HEK293T (cell line): ENCODE measurements at regions not wholly inside any gene's neighbourhood (a gene's known extent, or its start where the extent isn't known, plus 50 kb on each side); places are given as distances from the start of the nearest gene placed in this dataset.

Source experiments
- CTCF ChIA-PET: fragments of 350-600 bp; formaldehyde crosslinking; extraction: SDS; loops from one replicate; lab custom pipeline; 2021; ENCODE audit warnings: antibody characterized with exemption, inconsistent platforms; lab: Yijun Ruan, JAX
- POLR2A ChIA-PET: fragments of 350-600 bp; formaldehyde crosslinking; extraction: SDS; loops from one replicate; lab custom pipeline; 2020; ENCODE audit warnings: antibody characterized with exemption, inconsistent platforms; lab: Yijun Ruan, JAX
- DNase-seq: peaks from one replicate; pipeline ENCODE4 v3.0.0; 2012; ENCODE audit warnings: mixed read lengths; ENCODE audit errors: extremely low spot score
- ARNT ChIP-seq: fragments of 450-650 bp; IDR thresholded peaks from 2 replicates; pipeline ENCODE4 v1.6.1; 2017; ENCODE audit warnings: mild to moderate bottlenecking
- BHLHE40 ChIP-seq: fragments of 450-650 bp; IDR thresholded peaks from 2 replicates; pipeline ENCODE4 v1.6.1; 2016; ENCODE audit warnings: mild to moderate bottlenecking, moderate library complexity, borderline replicate concordance
- CTBP1 ChIP-seq: fragments of 450-650 bp; IDR thresholded peaks from 2 replicates; pipeline ENCODE4 v1.6.1; 2016; ENCODE audit warnings: borderline replicate concordance
- ELF4 ChIP-seq: fragments of 450-650 bp; IDR thresholded peaks from 2 replicates; pipeline ENCODE4 v1.6.1; 2017; ENCODE audit warnings: antibody characterized with exemption
- FOXA1 ChIP-seq: fragments of 450-650 bp; IDR thresholded peaks from 2 replicates; pipeline ENCODE4 v1.6.1; 2016; ENCODE audit warnings: mild to moderate bottlenecking
- FOXK2 ChIP-seq: fragments of 450-650 bp; IDR thresholded peaks from 2 replicates; pipeline ENCODE4 v1.6.1; 2016; ENCODE audit warnings: mild to moderate bottlenecking
- FOXM1 ChIP-seq: fragments of 450-650 bp; IDR thresholded peaks from 2 replicates; pipeline ENCODE4 v1.6.1; 2017; ENCODE audit warnings: mild to moderate bottlenecking, borderline replicate concordance
- HDGF ChIP-seq: fragments of 450-650 bp; IDR thresholded peaks from 2 replicates; pipeline ENCODE4 v1.6.1; 2017; ENCODE audit warnings: antibody characterized with exemption, borderline replicate concordance
- L3MBTL2 ChIP-seq: fragments of 450-650 bp; conservative IDR thresholded peaks from 2 replicates; pipeline ENCODE4 v1.6.1; 2016; ENCODE audit warnings: mild to moderate bottlenecking
- LEF1 ChIP-seq: fragments of 450-650 bp; IDR thresholded peaks from 2 replicates; pipeline ENCODE4 v1.6.1; 2017; ENCODE audit warnings: mild to moderate bottlenecking, borderline replicate concordance
- NFRKB ChIP-seq: fragments of 450-650 bp; IDR thresholded peaks from 2 replicates; pipeline ENCODE4 v1.6.1; 2016; ENCODE audit warnings: mild to moderate bottlenecking, moderate library complexity
- PKNOX1 ChIP-seq: fragments of 450-650 bp; IDR thresholded peaks from 2 replicates; pipeline ENCODE4 v1.6.1; 2016
- SP1 ChIP-seq: fragments of 450-650 bp; IDR thresholded peaks from 2 replicates; pipeline ENCODE4 v1.6.1; 2017
- SUZ12 ChIP-seq: fragments of 450-650 bp; IDR thresholded peaks from 2 replicates; pipeline ENCODE4 v1.6.1; 2016; ENCODE audit warnings: mild to moderate bottlenecking
- TARDBP ChIP-seq: fragments of 450-650 bp; IDR thresholded peaks from 2 replicates; pipeline ENCODE4 v1.6.1; 2016
- ZNF384 ChIP-seq: fragments of 450-650 bp; IDR thresholded peaks from 2 replicates; pipeline ENCODE4 v1.6.1; 2016

DNA sequence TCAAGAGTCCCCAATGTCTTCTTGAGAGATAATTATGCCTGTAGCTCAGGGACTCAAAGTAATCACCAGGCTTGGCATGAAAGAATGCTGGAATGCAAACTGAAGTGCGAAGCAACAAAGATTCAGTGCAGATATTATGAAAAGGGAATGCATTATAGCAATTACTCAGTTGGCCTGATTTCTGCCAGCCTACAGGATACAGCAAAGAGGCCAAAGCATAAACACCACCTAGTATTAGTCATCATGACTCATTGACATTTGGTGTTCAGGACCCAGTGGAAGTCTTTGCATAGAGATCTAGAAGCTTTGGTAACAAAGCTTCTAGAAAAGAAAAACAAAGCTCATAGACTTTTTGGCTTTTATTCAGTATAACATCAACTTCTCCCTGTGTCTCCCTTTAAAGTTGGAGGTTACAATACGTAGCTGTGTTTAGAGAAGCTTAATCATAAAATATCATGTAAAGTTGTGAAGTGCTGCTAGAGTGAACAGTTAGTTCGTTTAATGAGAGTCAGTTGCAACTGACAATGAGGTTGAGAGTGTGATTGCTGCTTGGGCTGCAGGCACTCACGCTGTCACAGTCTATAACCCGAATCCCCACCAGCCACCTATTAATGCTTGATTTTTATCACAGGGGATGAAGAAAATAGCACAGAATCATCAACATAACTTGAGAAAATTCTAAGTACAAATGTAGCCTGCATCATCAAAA lies 932.7 kb downstream of the TFAP2A start:
- TF ChIP-seq FOXM1, result no peak
- peak; percentile 5 for DNase-seq
- ChIA-PET POLR2A (no interaction called here), CTCF (no interaction called here)

DNA sequence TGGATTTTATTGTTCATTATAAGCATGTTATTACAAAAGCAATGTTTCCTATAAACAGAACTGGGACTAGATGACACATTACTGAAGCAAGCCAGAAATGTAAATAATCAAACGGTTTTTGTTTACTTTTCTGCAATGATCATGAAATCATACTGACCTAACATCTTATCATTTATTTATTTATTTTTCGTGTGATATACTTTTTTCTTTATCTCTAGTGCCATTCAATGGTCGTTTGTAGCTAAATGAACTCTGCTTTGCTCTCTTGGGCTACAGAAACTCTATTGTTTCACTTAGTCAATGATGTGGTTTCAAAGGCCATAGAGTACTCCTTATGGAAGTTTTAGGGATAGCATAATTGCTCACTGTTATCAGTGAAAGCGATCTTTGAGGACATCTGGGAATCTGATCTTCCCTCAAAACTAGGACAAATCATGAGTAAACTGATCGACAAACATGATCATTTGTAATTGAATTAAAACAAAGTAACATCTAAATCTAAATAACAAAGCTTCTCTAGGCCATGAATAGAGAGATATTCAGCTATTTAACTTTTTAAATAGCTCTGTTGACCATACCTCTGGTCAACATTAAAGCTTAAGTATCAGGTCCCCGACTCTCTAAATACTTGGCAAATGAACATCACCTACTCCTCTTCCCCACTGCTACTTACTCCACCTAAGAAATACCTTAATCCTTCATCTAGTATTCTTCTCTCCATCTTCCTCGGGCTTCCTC lies 933.4 kb downstream of the TFAP2A start:
- no peak for TF ChIP-seq SP1
- TF ChIP-seq PKNOX1, result no peak
- TF ChIP-seq BHLHE40, result no peak
- no peak for TF ChIP-seq FOXK2
- TF ChIP-seq HDGF, result no peak
- no peak for TF ChIP-seq CTBP1
- ChIA-PET CTCF (no interaction called here), POLR2A (no interaction called here)
- DNase-seq, result no peak

- POLR2A ChIA-PET, result no interaction called here
- DNase-seq, result no peak
- CTCF ChIA-PET, result no interaction called here
- TF ChIP-seq BHLHE40 (no peak), ARNT (no peak), NFRKB (no peak), FOXA1 (no peak), HDGF (no peak), SP1 (no peak), PKNOX1 (no peak), CTBP1 (no peak), ELF4 (no peak), FOXK2 (no peak), SUZ12 (no peak), FOXM1 (no peak), ZNF384 (no peak)
Observed at GRCh38 chr6:9468277-9468676, 946.6 kb downstream of the TFAP2A start.

- CTCF ChIA-PET, result no interaction called here
- POLR2A ChIA-PET, result no interaction called here
- no peak for DNase-seq
- TF ChIP-seq ARNT, result no peak
- TF ChIP-seq SUZ12, result no peak
- no peak for TF ChIP-seq FOXM1
- no peak for TF ChIP-seq FOXK2
- TF ChIP-seq ZNF384, result no peak
- TF ChIP-seq TARDBP, result no peak
- no peak for TF ChIP-seq CTBP1
- TF ChIP-seq BHLHE40, result no peak
- no peak for TF ChIP-seq ELF4
- no peak for TF ChIP-seq HDGF
- TF ChIP-seq LEF1, result no peak
- TF ChIP-seq FOXA1, result no peak
- no peak for TF ChIP-seq NFRKB
- no peak for TF ChIP-seq PKNOX1
- no peak for TF ChIP-seq L3MBTL2
- TF ChIP-seq SP1, result no peak
Observed at GRCh38 chr6:9467741-9468140, 947.1 kb downstream of the TFAP2A start.

GRCh38 chr6:9464583-9464982 lies 950.3 kb downstream of the TFAP2A start:
- ChIA-PET CTCF (no interaction called here), POLR2A (no interaction called here)
- DNase-seq, result no peak
- no peak for TF ChIP-seq NFRKB
- no peak for TF ChIP-seq SP1
- no peak for TF ChIP-seq ELF4
- no peak for TF ChIP-seq FOXM1
- no peak for TF ChIP-seq SUZ12
- no peak for TF ChIP-seq PKNOX1
- no peak for TF ChIP-seq CTBP1

DNA sequence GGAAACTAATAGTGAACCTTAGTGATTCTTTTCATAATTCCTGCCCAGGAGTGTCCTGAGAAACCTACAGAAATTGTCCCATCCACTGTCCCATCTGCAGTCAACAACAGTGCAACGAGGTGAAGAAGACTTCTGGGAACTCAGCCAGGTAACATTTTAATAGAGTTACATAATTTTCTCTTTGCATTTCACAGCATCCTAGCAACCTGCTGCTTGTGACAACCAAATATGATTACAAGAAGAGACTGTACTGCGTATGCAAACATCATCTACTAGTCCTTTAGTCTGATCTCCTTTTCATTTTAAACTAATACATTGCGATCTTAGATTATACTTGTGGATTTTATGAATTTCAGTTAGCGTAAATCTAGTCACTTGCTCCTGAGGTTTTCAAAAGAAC lies 951.6 kb downstream of the TFAP2A start:
- CTCF ChIA-PET, result no interaction called here
- TF ChIP-seq FOXK2, result no peak
- TF ChIP-seq FOXA1, result no peak
- TF ChIP-seq HDGF, result no peak
- no peak for TF ChIP-seq FOXM1
- DNase-seq, result no peak
- POLR2A ChIA-PET, result no interaction called here
